ENCODE measurements at regions not wholly inside any gene's neighbourhood (a gene's known extent, or its start where the extent isn't known, plus 50 kb on each side); places are given as distances from the start of the nearest gene placed in this dataset.
"Not testable (repeated sequence)": the region's sequence is repeated elsewhere in the genome, so short reads cannot be mapped to it uniquely, and the experiment has no call there.

GRCh38 chr3:150300388-150300787, 107.7 kb upstream of the TSC22D2 start:
- no peak for DNase-seq

- DNase-seq: no peak
These were observed 108.9 kb upstream of the TSC22D2 start for GRCh38 chr3:150299201-150299600.

- DNase-seq: no peak
These were observed 111.1 kb upstream of the TSC22D2 start for GRCh38 chr3:150296966-150297365.

- no peak for DNase-seq
These were observed 111.9 kb upstream of the TSC22D2 start for GRCh38 chr3:150296123-150296735.

- no peak for DNase-seq
These were observed 114.6 kb upstream of the TSC22D2 start for GRCh38 chr3:150293401-150294001.

GRCh38 chr3:150292891-150293290, 115.2 kb upstream of the TSC22D2 start:
- DNase-seq: no peak

GRCh38 chr3:150291515-150291914, 116.6 kb upstream of the TSC22D2 start:
- no peak for DNase-seq

- peak; percentile 24 for DNase-seq
These were observed 121.5 kb upstream of the TSC22D2 start for GRCh38 chr3:150286390-150287147.

- DNase-seq: no peak
These were observed 122.5 kb upstream of the TSC22D2 start for GRCh38 chr3:150285601-150286000.

- DNase-seq: no peak
These were observed 129.2 kb upstream of the TSC22D2 start for GRCh38 chr3:150278843-150279381.

- no peak for DNase-seq
These were observed 129.9 kb upstream of the TSC22D2 start for GRCh38 chr3:150278195-150278594.

GRCh38 chr3:150277444-150277843, 130.7 kb upstream of the TSC22D2 start:
- DNase-seq: no peak

- no peak for DNase-seq
These were observed 132.2 kb upstream of the TSC22D2 start for GRCh38 chr3:150275941-150276340.

GRCh38 chr3:150274372-150274771, 133.7 kb upstream of the TSC22D2 start:
- DNase-seq: no peak

- no peak for DNase-seq
These were observed 134.7 kb upstream of the TSC22D2 start for GRCh38 chr3:150273396-150273795.

GRCh38 chr3:150271591-150271960, 136.5 kb upstream of the TSC22D2 start:
- DNase-seq: no peak

GRCh38 chr3:150270883-150271590, 137.1 kb upstream of the TSC22D2 start:
- DNase-seq: no peak

GRCh38 chr3:150270444-150270843, 137.7 kb upstream of the TSC22D2 start:
- DNase-seq: not testable (repeated sequence)

GRCh38 chr3:150269526-150269925, 138.6 kb upstream of the TSC22D2 start:
- no peak for DNase-seq

- no peak for DNase-seq
These were observed 139.4 kb upstream of the TSC22D2 start for GRCh38 chr3:150268426-150269391.

GRCh38 chr3:150267288-150267687, 140.8 kb upstream of the TSC22D2 start:
- no peak for DNase-seq

- no peak for DNase-seq
These were observed 142.8 kb upstream of the TSC22D2 start for GRCh38 chr3:150265305-150265704.

Data from SHP77 treated with DMSO at 0.1 percent for 48 hours (cell line).